H1 (cell line): ENCODE measurements at regions not wholly inside any gene's neighbourhood (a gene's known extent, or its start where the extent isn't known, plus 50 kb on each side); places are given as distances from the start of the nearest gene placed in this dataset.

Experiments used
- CTCF ChIA-PET: fragments of 300-600 bp; sonication (Branson Sonifier 250); formaldehyde crosslinking; loops from one replicate; lab custom pipeline; 2021; ENCODE audit not compliant: partially characterized antibody; lab: Charles Lee
- POLR2A ChIA-PET: fragments of 300-600 bp; sonication (Branson Sonifier 250); formaldehyde crosslinking; loops from one replicate; lab custom pipeline; 2021; ENCODE audit warnings: inconsistent platforms; ENCODE audit not compliant: partially characterized antibody; lab: Charles Lee
- DNase-seq, 2 experiments: peaks; one replicate each; pipeline versions ENCODE4 v3.0.0 to v3.0.0-alpha.2; 2010 to 2022; ENCODE audit warnings: low spot score in 2 of 2, low read depth in 1 of 2, mixed read lengths in 1 of 2
- FAIRE-seq: peaks from 2 replicates; lab custom pipeline; 2011; peaks lifted over from hg19 to GRCh38; lab: Jason Lieb, UNC
- H2AFZ ChIP-seq: 2 replicates; pipeline ENCODE4 v1.8.1; 2012; ENCODE audit warnings: low read length, inconsistent platforms
- H2AK5ac ChIP-seq: 2 replicates; pipeline ENCODE4 v1.6.1; 2013; ENCODE audit warnings: low read depth, low read length
- H2BK120ac ChIP-seq: replicated peaks from 2 replicates; pipeline ENCODE3; 2013; ENCODE audit warnings: low read depth, low read length, inconsistent platforms
- H2BK12ac ChIP-seq: 2 replicates; pipeline ENCODE4 v1.6.1; 2013; ENCODE audit warnings: low read depth, low read length
- H2BK15ac ChIP-seq: 2 replicates; pipeline ENCODE4 v1.6.1; 2013; ENCODE audit warnings: low read length
- H2BK20ac ChIP-seq: 2 replicates; pipeline ENCODE4 v1.6.1; 2013; ENCODE audit warnings: low read length
- H2BK5ac ChIP-seq: 2 replicates; pipeline ENCODE4 v1.6.1; 2013; ENCODE audit warnings: low read depth, low read length
- H3K14ac ChIP-seq: 2 replicates; pipeline ENCODE4 v1.6.1; 2013; ENCODE audit warnings: inconsistent platforms; ENCODE audit not compliant: insufficient read length
- H3K18ac ChIP-seq: 2 replicates; pipeline ENCODE4 v1.6.1; 2013; ENCODE audit warnings: low read length; ENCODE audit errors: extremely low read depth
- H3K23ac ChIP-seq: 2 replicates; pipeline ENCODE4 v1.6.1; 2013; ENCODE audit warnings: inconsistent platforms; ENCODE audit not compliant: insufficient read length
- H3K23me2 ChIP-seq: 2 replicates; pipeline ENCODE4 v1.6.1; 2013; ENCODE audit warnings: low read depth, low read length
- H3K27ac ChIP-seq: 2 replicates; pipeline ENCODE4 v1.6.1; 2011; ENCODE audit warnings: low read depth, low read length, inconsistent platforms
- H3K27me3 ChIP-seq, 4 experiments: replicated peaks in 1 of 4; 1 replicate in 1 of 4; 2 replicates in 3 of 4; pipeline versions ENCODE4 v1.6.1 to v1.8.1; 2011 to 2013; ENCODE audit warnings: low read length in 3 of 4, mild to moderate bottlenecking in 3 of 4, inconsistent platforms in 2 of 4, mixed read lengths in 2 of 4, moderate library complexity in 1 of 4; ENCODE audit not compliant: control insufficient read depth in 3 of 4, insufficient read depth in 3 of 4; ENCODE audit errors: extremely low read depth in 1 of 4
- H3K36me3 ChIP-seq, 4 experiments: 2 replicates each; pipeline versions ENCODE4 v1.6.1 to v1.8.1; 2011 to 2013; ENCODE audit warnings: mild to moderate bottlenecking in 4 of 4, low read length in 3 of 4, moderate library complexity in 2 of 4, control low read depth in 1 of 4, inconsistent platforms in 1 of 4; ENCODE audit not compliant: insufficient read depth in 4 of 4, control insufficient read depth in 2 of 4
- H3K4ac ChIP-seq: replicated peaks from 2 replicates; pipeline ENCODE3; 2013; ENCODE audit warnings: low read length, low read depth, mixed read lengths, inconsistent platforms; ENCODE audit not compliant: insufficient read length
- H3K4me1 ChIP-seq, 4 experiments: replicated peaks in 1 of 4; 1 replicate in 1 of 4; 2 replicates in 3 of 4; pipeline versions ENCODE4 v1.6.1 to v1.8.1; 2011 to 2013; ENCODE audit warnings: low read length in 3 of 4, inconsistent platforms in 2 of 4, mixed read lengths in 1 of 4; ENCODE audit not compliant: insufficient read depth in 4 of 4, control insufficient read depth in 3 of 4
- H3K4me2 ChIP-seq, 2 experiments: 2 replicates each; pipeline versions ENCODE4 v1.6.1 to v1.8.1; 2011 to 2013; ENCODE audit warnings: low read depth in 2 of 2, low read length in 2 of 2, control low read depth in 1 of 2, inconsistent platforms in 1 of 2, mild to moderate bottlenecking in 1 of 2; ENCODE audit not compliant: insufficient read depth in 1 of 2
- H3K4me3 ChIP-seq, 4 experiments: fragments of 200-600, 300-600 bp in 1 of 4; sonication (generic), shearing (Covaris generic), sonication (Bioruptor Twin) in 1 of 4; 2 replicates each; pipeline versions ENCODE4 v1.5.1 to v1.8.1; 2011 to 2016; ENCODE audit warnings: low read length in 4 of 4, low read depth in 3 of 4, control low read depth in 2 of 4, inconsistent platforms in 2 of 4, mild to moderate bottlenecking in 2 of 4, mixed read lengths in 1 of 4, moderate library complexity in 1 of 4; ENCODE audit not compliant: insufficient read depth in 2 of 4; ENCODE audit errors: extremely low read depth in 1 of 4
- H3K56ac ChIP-seq: replicated peaks from 2 replicates; pipeline ENCODE3; 2013; ENCODE audit warnings: low read depth, mild to moderate bottlenecking, mixed read lengths, low read length, inconsistent platforms; ENCODE audit not compliant: insufficient read length
- H3K79me1 ChIP-seq: 2 replicates; pipeline ENCODE4 v1.6.1; 2013; ENCODE audit warnings: low read depth, low read length, control low read depth
- H3K79me2 ChIP-seq, 2 experiments: 2 replicates each; pipeline versions ENCODE4 v1.6.1 to v1.8.1; 2012 to 2013; ENCODE audit warnings: low read length in 2 of 2, mild to moderate bottlenecking in 2 of 2, inconsistent platforms in 1 of 2; ENCODE audit not compliant: insufficient read depth in 2 of 2, control insufficient read depth in 1 of 2
- H3K9ac ChIP-seq, 4 experiments: replicated peaks in 1 of 4; 1 replicate in 1 of 4; 2 replicates in 3 of 4; pipeline versions ENCODE4 v1.6.1 to v1.8.1; 2011 to 2013; ENCODE audit warnings: low read depth in 3 of 4, low read length in 3 of 4, control low read depth in 2 of 4, mild to moderate bottlenecking in 2 of 4, moderate library complexity in 2 of 4, inconsistent platforms in 1 of 4; ENCODE audit errors: extremely low read depth in 1 of 4
- H3K9me3 ChIP-seq, 2 experiments: 2 replicates each; pipeline versions ENCODE4 v1.6.1 to v1.8.1; 2012 to 2013; ENCODE audit warnings: mild to moderate bottlenecking in 2 of 2, moderate library complexity in 2 of 2, control low read depth in 1 of 2, inconsistent platforms in 1 of 2, low read depth in 1 of 2, low read length in 1 of 2, mixed read lengths in 1 of 2; ENCODE audit not compliant: insufficient read depth in 2 of 2
- H4K20me1 ChIP-seq, 2 experiments: replicated peaks in 1 of 2; 2 replicates each; pipeline versions ENCODE3 to v1.8.1; 2011 to 2013; ENCODE audit warnings: inconsistent platforms in 2 of 2, low read length in 2 of 2, mild to moderate bottlenecking in 1 of 2; ENCODE audit not compliant: insufficient read depth in 2 of 2, control insufficient read depth in 1 of 2
- H4K5ac ChIP-seq: 2 replicates; pipeline ENCODE4 v1.6.1; 2013; ENCODE audit warnings: low read length, low read depth, mixed read lengths, inconsistent platforms; ENCODE audit not compliant: insufficient read length
- H4K8ac ChIP-seq: 2 replicates; pipeline ENCODE4 v1.8.0; 2013; ENCODE audit warnings: mild to moderate bottlenecking, moderate library complexity, low read length, inconsistent platforms; ENCODE audit not compliant: insufficient read depth; ENCODE audit errors: extremely low read depth
- H4K91ac ChIP-seq: replicated peaks from 2 replicates; pipeline ENCODE3; 2013; ENCODE audit warnings: low read length, mixed read lengths, inconsistent platforms; ENCODE audit not compliant: insufficient read length
- BRCA1 ChIP-seq: IDR thresholded peaks from 2 replicates; pipeline ENCODE4 v1.6.1; 2012; ENCODE audit warnings: low read depth, low read length, improper control_type of control experiment
- CBX8 ChIP-seq: fragments of 300-800, 300-1000 bp; sonication (generic); IDR thresholded peaks from 2 replicates; pipeline ENCODE4 v1.7.1; 2016; ENCODE audit warnings: low read depth, low read length, borderline replicate concordance
- CHD1 ChIP-seq: IDR thresholded peaks from 2 replicates; pipeline ENCODE4 v1.6.1; 2012; ENCODE audit warnings: low read depth, low read length, improper control_type of control experiment
- EZH2 ChIP-seq: fragments of 200-600 bp; sonication (generic); IDR thresholded peaks from 2 replicates; pipeline ENCODE4 v1.7.1; 2012; ENCODE audit warnings: low read depth, mild to moderate bottlenecking, moderate library complexity, low read length, inconsistent platforms; ENCODE audit not compliant: severe bottlenecking
- KDM4A ChIP-seq: IDR thresholded peaks from one replicate; pipeline ENCODE4 v1.7.1; 2012; ENCODE audit warnings: low read depth, mild to moderate bottlenecking, moderate library complexity, low read length, inconsistent platforms; ENCODE audit not compliant: severe bottlenecking
- KDM5A ChIP-seq: fragments of 200-600 bp; IDR thresholded peaks from 2 replicates; pipeline ENCODE4 v1.7.1; 2012; ENCODE audit warnings: mild to moderate bottlenecking, low read length, inconsistent platforms, mixed read lengths
- POU5F1 ChIP-seq: IDR thresholded peaks from 2 replicates; pipeline ENCODE4 v1.6.1; 2011; ENCODE audit warnings: low read depth, mild to moderate bottlenecking, low read length, moderate library complexity
- RNF2 ChIP-seq: fragments of 200-900, 300-1000 bp; sonication (generic); IDR thresholded peaks from 2 replicates; pipeline ENCODE4 v1.7.1; 2016; ENCODE audit warnings: borderline replicate concordance, low read depth, mild to moderate bottlenecking, antibody characterized with exemption, low read length; ENCODE audit not compliant: poor library complexity, severe bottlenecking; ENCODE audit errors: missing control alignments
- SIN3A ChIP-seq, 2 experiments: IDR thresholded peaks in 1 of 2; conservative IDR thresholded peaks in 1 of 2; 2 replicates each; pipeline ENCODE4 v1.6.1; 2011 to 2012; ENCODE audit warnings: low read length in 2 of 2, improper control_type of control experiment in 1 of 2, low read depth in 1 of 2, mild to moderate bottlenecking in 1 of 2
- TCF12 ChIP-seq: IDR thresholded peaks from 2 replicates; pipeline ENCODE4 v1.6.1; 2011; ENCODE audit warnings: low read depth, mild to moderate bottlenecking, low read length
- WGBS, 2 experiments: shearing (Covaris generic) in 1 of 2; methylation state at CpG; one replicate each; pipeline versions ENCODE4 v1.1.6 to v1.1.7; 2013 to 2015; ENCODE audit warnings: low lambda C conversion rate in 2 of 2, mixed read lengths in 2 of 2, inconsistent platforms in 1 of 2, low coverage in 1 of 2, missing lambda C conversion rate in 1 of 2; ENCODE audit not compliant: insufficient replicate concordance in 2 of 2, insufficient coverage in 1 of 2, insufficient read length in 1 of 2; ENCODE audit errors: extremely low coverage in 1 of 2, missing lambda C conversion rate in 1 of 2; 5-methylcytosine and 5-hydroxymethylcytosine counted together
- TF ChIP-seq, protein P1 (sequence below): IDR thresholded peaks from 2 replicates; pipeline ENCODE4 v1.6.1; 2012; ENCODE audit warnings: low read length, inconsistent platforms
- TF ChIP-seq, protein P2 (sequence below): IDR thresholded peaks from 2 replicates; pipeline ENCODE4 v1.6.1; 2012; ENCODE audit warnings: inconsistent platforms

DNA sequence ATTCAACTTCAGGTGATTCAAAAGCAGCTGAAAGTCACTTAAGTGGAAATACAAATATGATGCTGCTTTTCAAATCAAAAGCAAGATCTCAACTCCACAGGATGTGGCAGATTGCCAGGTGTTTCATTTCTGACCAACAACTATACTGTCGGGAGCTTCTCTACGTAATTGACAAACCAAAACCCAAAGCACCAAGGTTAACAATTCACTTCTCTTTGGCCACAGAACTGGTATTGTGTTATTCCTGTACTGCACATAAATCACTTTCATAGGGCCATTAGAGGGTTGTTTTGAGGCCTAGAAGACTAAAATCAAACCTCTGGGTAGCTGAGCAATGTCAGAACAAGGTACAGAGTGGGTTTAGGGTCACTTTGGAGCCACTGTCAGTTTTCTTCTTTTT, 169.7 kb downstream of the HAO1 start:
- no peaks in the 10 kb centered on the region; a peak in 1 of 7 replicates for H3K4me1 ChIP-seq
- no peak overlapping the region for H2BK12ac ChIP-seq
- no peak overlapping the region for H3K4ac ChIP-seq
- H4K5ac ChIP-seq = no peak overlapping the region
- ChIA-PET POLR2A (no interaction called here), CTCF (interaction anchor here (1.2 kb wide), 1 partner anchor 15 kb away, joined by 3 read pairs; no protein-coding TSS in a partner anchor)
- no peak overlapping the region for H4K91ac ChIP-seq
- no peak overlapping the region for H2BK20ac ChIP-seq
- FAIRE-seq = no peak
- no peak overlapping the region for H2AK5ac ChIP-seq
- H3K56ac ChIP-seq = no peak overlapping the region
- no peak overlapping the region for H3K18ac ChIP-seq
- H3K36me3 ChIP-seq = no peaks in the 10 kb centered on the region; a peak in 1 of 8 replicates
- no peak overlapping the region for H2BK120ac ChIP-seq
- H3K4me2 ChIP-seq = no peak overlapping the region
- H2BK15ac ChIP-seq = no peak overlapping the region
- no peaks in the 10 kb centered on the region for H3K79me2 ChIP-seq
- H3K23ac ChIP-seq = no peak overlapping the region
- H3K27me3 ChIP-seq = no peaks in the 10 kb centered on the region
- WGBS, 2 experiments = 91% methylated on average over 2 of the region's 2 CpGs; no CpG with 5 or more reads in 1 of the 2 experiments
- no peaks in the 10 kb centered on the region for H4K20me1 ChIP-seq
- no peak overlapping the region for H2AFZ ChIP-seq
- H3K23me2 ChIP-seq = no peaks in the 10 kb centered on the region; the same call in 1 of the 2 replicates
- no peak overlapping the region for H3K14ac ChIP-seq
- no peak overlapping the region for H3K9ac ChIP-seq
- H2BK5ac ChIP-seq = no peak overlapping the region
- no peaks in the 10 kb centered on the region for H3K9me3 ChIP-seq
- no peaks in the 10 kb centered on the region for H3K79me1 ChIP-seq
- no peak overlapping the region for H3K27ac ChIP-seq
- no peak for DNase-seq
- H3K4me3 ChIP-seq = no peak overlapping the region
- H4K8ac ChIP-seq = no peak overlapping the region
- TF ChIP-seq POU5F1 (no peak), KDM4A (no peak), SIN3A (conservative IDR thresholded peaks at IDR 0.05 in 1 of 2, IDR thresholded peaks at IDR 0.05 in 1 of 2; ENCODE audit: low read depth in 1 of 2, low read length in 2 of 2) (no peak), KDM5A (no peak), TCF12 (no peak), CHD1 (no peak), EZH2 (no peak), CBX8 (no peak), RNF2 (no peak), BRCA1 (no peak)
- TF ChIP-seq, protein P1, sequence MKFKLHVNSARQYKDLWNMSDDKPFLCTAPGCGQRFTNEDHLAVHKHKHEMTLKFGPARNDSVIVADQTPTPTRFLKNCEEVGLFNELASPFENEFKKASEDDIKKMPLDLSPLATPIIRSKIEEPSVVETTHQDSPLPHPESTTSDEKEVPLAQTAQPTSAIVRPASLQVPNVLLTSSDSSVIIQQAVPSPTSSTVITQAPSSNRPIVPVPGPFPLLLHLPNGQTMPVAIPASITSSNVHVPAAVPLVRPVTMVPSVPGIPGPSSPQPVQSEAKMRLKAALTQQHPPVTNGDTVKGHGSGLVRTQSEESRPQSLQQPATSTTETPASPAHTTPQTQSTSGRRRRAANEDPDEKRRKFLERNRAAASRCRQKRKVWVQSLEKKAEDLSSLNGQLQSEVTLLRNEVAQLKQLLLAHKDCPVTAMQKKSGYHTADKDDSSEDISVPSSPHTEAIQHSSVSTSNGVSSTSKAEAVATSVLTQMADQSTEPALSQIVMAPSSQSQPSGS = no peak
- TF ChIP-seq, protein P2, sequence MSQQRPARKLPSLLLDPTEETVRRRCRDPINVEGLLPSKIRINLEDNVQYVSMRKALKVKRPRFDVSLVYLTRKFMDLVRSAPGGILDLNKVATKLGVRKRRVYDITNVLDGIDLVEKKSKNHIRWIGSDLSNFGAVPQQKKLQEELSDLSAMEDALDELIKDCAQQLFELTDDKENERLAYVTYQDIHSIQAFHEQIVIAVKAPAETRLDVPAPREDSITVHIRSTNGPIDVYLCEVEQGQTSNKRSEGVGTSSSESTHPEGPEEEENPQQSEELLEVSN = no peak
